DND-41 (cell line): ENCODE measurements at regions not wholly inside any gene's neighbourhood (a gene's known extent, or its start where the extent isn't known, plus 50 kb on each side); places are given as distances from the start of the nearest gene placed in this dataset.
"Not testable (repeated sequence)": the region's sequence is repeated elsewhere in the genome, so short reads cannot be mapped to it uniquely, and the experiment has no call there.

Experiments
- ATAC-seq: fragments of 200-7000 bp; cut with Tn5 transposase; 3 replicates; pipeline ENCODE4 v1.9.1; 2021; ENCODE audit warnings: low read depth; ENCODE audit not compliant: insufficient read depth
- DNase-seq: peaks from one replicate; pipeline ENCODE4 v3.0.0-alpha.2; 2020
- H2AFZ ChIP-seq: 2 replicates; pipeline ENCODE4 v1.6.0; 2012; ENCODE audit warnings: low read depth, low read length
- H3K27ac ChIP-seq: 2 replicates; pipeline ENCODE4 v1.5.1; 2012; ENCODE audit warnings: low read length, inconsistent platforms
- H3K27me3 ChIP-seq: fragments of 200-600 bp; sonication (generic); 2 replicates; pipeline ENCODE4 v1.6.0; 2012; ENCODE audit warnings: low read length, mild to moderate bottlenecking, inconsistent platforms; ENCODE audit not compliant: insufficient read depth, poor library complexity
- H3K36me3 ChIP-seq: 2 replicates; pipeline ENCODE4 v1.5.1; 2012; ENCODE audit warnings: low read length, inconsistent platforms; ENCODE audit not compliant: insufficient read depth
- H3K4me1 ChIP-seq: 2 replicates; pipeline ENCODE4 v1.5.1; 2012; ENCODE audit warnings: mild to moderate bottlenecking, low read length; ENCODE audit not compliant: insufficient read depth
- H3K4me2 ChIP-seq: 2 replicates; pipeline ENCODE4 v1.6.0; 2012; ENCODE audit warnings: mild to moderate bottlenecking, moderate library complexity, low read length, inconsistent platforms; ENCODE audit not compliant: insufficient read depth
- H3K4me3 ChIP-seq, 2 experiments: fragments of 200-600 bp in 1 of 2; shearing (Covaris generic) in 1 of 2; 2 replicates each; pipeline ENCODE4 v1.5.1; 2012 to 2016; ENCODE audit warnings: inconsistent platforms in 2 of 2, low read length in 2 of 2, mild to moderate bottlenecking in 2 of 2, low read depth in 1 of 2, moderate library complexity in 1 of 2
- H3K79me2 ChIP-seq: 2 replicates; pipeline ENCODE4 v1.6.0; 2012; ENCODE audit warnings: low read length, inconsistent platforms; ENCODE audit not compliant: insufficient read depth
- H3K9ac ChIP-seq: 2 replicates; pipeline ENCODE4 v1.6.0; 2012; ENCODE audit warnings: low read depth, mild to moderate bottlenecking, inconsistent platforms, low read length, moderate library complexity
- H3K9me3 ChIP-seq: 2 replicates; pipeline ENCODE4 v1.5.1; 2012; ENCODE audit warnings: low read length, moderate library complexity, mild to moderate bottlenecking, inconsistent platforms; ENCODE audit not compliant: insufficient read depth, severe bottlenecking
- H4K20me1 ChIP-seq: 2 replicates; pipeline ENCODE4 v1.6.0; 2012; ENCODE audit warnings: low read length; ENCODE audit not compliant: insufficient read depth
- EZH2 ChIP-seq: IDR thresholded peaks from 3 replicates; pipeline ENCODE4 v1.6.1; 2012; ENCODE audit warnings: borderline replicate concordance, low read depth, mild to moderate bottlenecking, moderate library complexity, low read length, inconsistent platforms; ENCODE audit not compliant: severe bottlenecking
- TF ChIP-seq, protein P1 (sequence below): IDR thresholded peaks from 2 replicates; pipeline ENCODE4 v1.5.1; 2012; ENCODE audit warnings: borderline replicate concordance, low read length, moderate library complexity, mild to moderate bottlenecking; ENCODE audit not compliant: poor library complexity, severe bottlenecking; ENCODE audit errors: extremely low read depth

DNA sequence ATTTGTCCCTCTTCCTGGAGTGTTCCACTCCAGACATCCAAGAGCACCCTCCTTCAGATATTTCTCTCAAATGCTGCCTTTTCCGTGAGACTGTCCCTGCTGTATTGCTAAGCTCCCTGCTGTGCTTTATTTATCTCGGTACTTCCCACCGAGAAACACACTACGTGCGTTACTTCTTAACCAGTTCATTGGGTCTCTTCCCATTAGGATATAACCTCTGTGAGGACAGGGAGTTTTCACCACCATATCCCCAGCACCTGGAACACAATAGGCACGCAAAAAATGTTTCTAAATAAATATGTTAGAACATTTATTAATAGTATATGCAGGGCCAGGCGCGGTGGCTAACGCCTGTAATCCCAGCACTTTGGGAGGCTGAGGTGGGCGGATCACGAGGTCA lies 308.7 kb upstream of the IL12A start:
- H4K20me1 ChIP-seq: no peaks in the 10 kb centered on the region
- no peak overlapping the region for H2AFZ ChIP-seq
- H3K4me2 ChIP-seq: no peak overlapping the region
- H3K9ac ChIP-seq: no peak overlapping the region
- H3K4me3 ChIP-seq: no peak overlapping the region
- H3K27ac ChIP-seq: no peak overlapping the region
- H3K36me3 ChIP-seq: no peaks in the 10 kb centered on the region
- TF ChIP-seq, protein P1, sequence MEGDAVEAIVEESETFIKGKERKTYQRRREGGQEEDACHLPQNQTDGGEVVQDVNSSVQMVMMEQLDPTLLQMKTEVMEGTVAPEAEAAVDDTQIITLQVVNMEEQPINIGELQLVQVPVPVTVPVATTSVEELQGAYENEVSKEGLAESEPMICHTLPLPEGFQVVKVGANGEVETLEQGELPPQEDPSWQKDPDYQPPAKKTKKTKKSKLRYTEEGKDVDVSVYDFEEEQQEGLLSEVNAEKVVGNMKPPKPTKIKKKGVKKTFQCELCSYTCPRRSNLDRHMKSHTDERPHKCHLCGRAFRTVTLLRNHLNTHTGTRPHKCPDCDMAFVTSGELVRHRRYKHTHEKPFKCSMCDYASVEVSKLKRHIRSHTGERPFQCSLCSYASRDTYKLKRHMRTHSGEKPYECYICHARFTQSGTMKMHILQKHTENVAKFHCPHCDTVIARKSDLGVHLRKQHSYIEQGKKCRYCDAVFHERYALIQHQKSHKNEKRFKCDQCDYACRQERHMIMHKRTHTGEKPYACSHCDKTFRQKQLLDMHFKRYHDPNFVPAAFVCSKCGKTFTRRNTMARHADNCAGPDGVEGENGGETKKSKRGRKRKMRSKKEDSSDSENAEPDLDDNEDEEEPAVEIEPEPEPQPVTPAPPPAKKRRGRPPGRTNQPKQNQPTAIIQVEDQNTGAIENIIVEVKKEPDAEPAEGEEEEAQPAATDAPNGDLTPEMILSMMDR: no peak
- TF ChIP-seq EZH2: no peak
- no peaks in the 10 kb centered on the region for H3K4me1 ChIP-seq
- ATAC-seq: no peak
- no peaks in the 10 kb centered on the region for H3K27me3 ChIP-seq
- DNase-seq: no peak
- no peaks in the 10 kb centered on the region for H3K79me2 ChIP-seq
- H3K9me3 ChIP-seq: no peaks in the 10 kb centered on the region

GRCh38 chr3:159681717-159682116 lies 306.9 kb upstream of the IL12A start:
- H4K20me1 ChIP-seq, DNase-seq, H3K9me3 ChIP-seq, H3K36me3 ChIP-seq, H3K9ac ChIP-seq, H3K27ac ChIP-seq, H3K4me3 ChIP-seq, H3K4me2 ChIP-seq, H3K27me3 ChIP-seq, H3K4me1 ChIP-seq, H3K79me2 ChIP-seq, ATAC-seq, H2AFZ ChIP-seq: not testable (repeated sequence)

DNA sequence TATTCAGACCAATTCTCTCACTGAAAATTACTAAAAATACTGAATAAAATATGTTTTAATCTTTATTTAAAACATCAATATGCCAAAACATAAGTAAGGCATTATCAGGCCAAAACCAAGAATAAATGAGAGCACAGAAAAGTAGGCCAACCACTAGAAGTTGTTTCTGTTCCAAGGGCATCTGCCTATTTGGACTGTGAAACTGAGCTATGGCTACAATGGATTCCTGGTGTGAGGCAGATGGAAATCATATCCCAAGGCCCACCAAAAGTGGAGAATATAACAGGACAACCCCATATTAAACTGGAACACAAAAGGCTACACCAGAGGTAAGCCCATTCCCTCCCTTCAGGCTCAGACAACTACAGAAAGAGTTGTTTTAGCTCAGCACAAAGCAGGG lies 302.8 kb upstream of the IL12A start:
- Histone ChIP-seq H3K4me1 (no peaks in the 10 kb centered on the region), H3K4me2 (no peak overlapping the region), H3K79me2 (no peaks in the 10 kb centered on the region)

GRCh38 chr3:159693226-159693625 lies 295.4 kb upstream of the IL12A start:
- no peaks in the 10 kb centered on the region for H3K4me1 ChIP-seq
- no peak overlapping the region for H3K27ac ChIP-seq
- H3K4me2 ChIP-seq: no peak overlapping the region
- no peaks in the 10 kb centered on the region for H3K79me2 ChIP-seq
- no peaks in the 10 kb centered on the region for H3K27me3 ChIP-seq
- no peak overlapping the region for H3K4me3 ChIP-seq
- no peak for TF ChIP-seq EZH2
- TF ChIP-seq, protein P1: no peak
- DNase-seq: no peak
- no peaks in the 10 kb centered on the region for H3K9me3 ChIP-seq
- no peak for ATAC-seq
- no peaks in the 10 kb centered on the region for H4K20me1 ChIP-seq
- H3K36me3 ChIP-seq: no peaks in the 10 kb centered on the region
- no peak overlapping the region for H2AFZ ChIP-seq
- H3K9ac ChIP-seq: no peak overlapping the region

More for the DNA sequence above, 302.8 kb upstream of the IL12A start:
- Histone ChIP-seq H3K9ac (no peak overlapping the region), H4K20me1 (no peaks in the 10 kb centered on the region), H3K27me3 (no peaks in the 10 kb centered on the region), H3K36me3 (no peaks in the 10 kb centered on the region), H3K9me3 (no peaks in the 10 kb centered on the region), H3K27ac (no peak overlapping the region), H3K4me3 (no peak overlapping the region), H2AFZ (no peak overlapping the region)
- TF ChIP-seq, protein P1: no peak
- TF ChIP-seq EZH2: no peak
- DNase-seq (no peak), ATAC-seq (no peak)
